GM12873 (cell line): ENCODE measurements at regions not wholly inside any gene's neighbourhood (a gene's known extent, or its start where the extent isn't known, plus 50 kb on each side); places are given as distances from the start of the nearest gene placed in this dataset.

Experiments used
- CTCF ChIP-seq: IDR thresholded peaks from 2 replicates; pipeline ENCODE4 v1.5.1; 2012; ENCODE audit warnings: low read depth, mild to moderate bottlenecking, moderate library complexity, low read length, control low read depth; ENCODE audit not compliant: insufficient read depth; ENCODE audit errors: missing control alignments

- no peak for TF ChIP-seq CTCF
These were observed 500.5 kb downstream of the PLCL1 start for GRCh38 chr2:198304859-198305258.

GRCh38 chr2:198297350-198297749 lies 493.0 kb downstream of the PLCL1 start:
- no peak for TF ChIP-seq CTCF

GRCh38 chr2:198296665-198297308 lies 492.4 kb downstream of the PLCL1 start:
- TF ChIP-seq CTCF: peak; percentile 76

GRCh38 chr2:198293281-198293680 lies 488.9 kb downstream of the PLCL1 start:
- TF ChIP-seq CTCF: no peak

- no peak for TF ChIP-seq CTCF
These were observed 485.4 kb downstream of the PLCL1 start for GRCh38 chr2:198289811-198290210.

GRCh38 chr2:198287706-198288105 lies 483.3 kb downstream of the PLCL1 start:
- TF ChIP-seq CTCF: no peak

GRCh38 chr2:198285216-198285615 lies 480.8 kb downstream of the PLCL1 start:
- no peak for TF ChIP-seq CTCF
